ENCODE measurements at regions not wholly inside any gene's neighbourhood (a gene's known extent, or its start where the extent isn't known, plus 50 kb on each side); places are given as distances from the start of the nearest gene placed in this dataset.

DNA sequence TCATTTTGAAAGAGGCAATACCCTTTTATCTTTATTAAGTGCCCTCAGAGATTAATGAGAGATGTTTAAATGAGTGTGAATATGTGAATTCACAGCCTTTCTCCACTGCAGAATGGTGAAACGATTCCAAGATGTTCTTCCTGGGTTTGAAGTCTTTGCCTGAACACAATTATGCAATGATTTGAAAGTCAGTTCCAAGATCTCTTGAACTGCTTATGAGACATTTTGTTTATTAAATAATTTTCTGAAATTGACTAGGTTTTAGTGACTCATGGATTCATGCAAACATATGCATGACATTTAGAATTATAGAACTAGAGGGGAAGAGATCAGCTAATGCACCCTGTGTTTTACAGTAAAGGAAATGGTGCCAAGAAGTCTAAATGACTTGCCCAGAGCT is 118.1 kb upstream of the SLC38A2 start:
- Mint-ChIP-seq H3K27me3 (ENCODE audit: low read depth, poor library complexity) (no peaks in the 10 kb centered on the region), H3K36me3 (ENCODE audit: low read depth) (no peaks in the 10 kb centered on the region), H3K27ac (no peak overlapping the region), H3K4me3 (no peak overlapping the region), H3K9me3 (no peaks in the 10 kb centered on the region), H3K4me1 (peaks cover 11% of the 10 kb centered on the region)
- DNase-seq: no peak
- TF ChIP-seq, protein P1, sequence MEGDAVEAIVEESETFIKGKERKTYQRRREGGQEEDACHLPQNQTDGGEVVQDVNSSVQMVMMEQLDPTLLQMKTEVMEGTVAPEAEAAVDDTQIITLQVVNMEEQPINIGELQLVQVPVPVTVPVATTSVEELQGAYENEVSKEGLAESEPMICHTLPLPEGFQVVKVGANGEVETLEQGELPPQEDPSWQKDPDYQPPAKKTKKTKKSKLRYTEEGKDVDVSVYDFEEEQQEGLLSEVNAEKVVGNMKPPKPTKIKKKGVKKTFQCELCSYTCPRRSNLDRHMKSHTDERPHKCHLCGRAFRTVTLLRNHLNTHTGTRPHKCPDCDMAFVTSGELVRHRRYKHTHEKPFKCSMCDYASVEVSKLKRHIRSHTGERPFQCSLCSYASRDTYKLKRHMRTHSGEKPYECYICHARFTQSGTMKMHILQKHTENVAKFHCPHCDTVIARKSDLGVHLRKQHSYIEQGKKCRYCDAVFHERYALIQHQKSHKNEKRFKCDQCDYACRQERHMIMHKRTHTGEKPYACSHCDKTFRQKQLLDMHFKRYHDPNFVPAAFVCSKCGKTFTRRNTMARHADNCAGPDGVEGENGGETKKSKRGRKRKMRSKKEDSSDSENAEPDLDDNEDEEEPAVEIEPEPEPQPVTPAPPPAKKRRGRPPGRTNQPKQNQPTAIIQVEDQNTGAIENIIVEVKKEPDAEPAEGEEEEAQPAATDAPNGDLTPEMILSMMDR (IDR thresholded peaks at IDR 0.05): no peak

DNA sequence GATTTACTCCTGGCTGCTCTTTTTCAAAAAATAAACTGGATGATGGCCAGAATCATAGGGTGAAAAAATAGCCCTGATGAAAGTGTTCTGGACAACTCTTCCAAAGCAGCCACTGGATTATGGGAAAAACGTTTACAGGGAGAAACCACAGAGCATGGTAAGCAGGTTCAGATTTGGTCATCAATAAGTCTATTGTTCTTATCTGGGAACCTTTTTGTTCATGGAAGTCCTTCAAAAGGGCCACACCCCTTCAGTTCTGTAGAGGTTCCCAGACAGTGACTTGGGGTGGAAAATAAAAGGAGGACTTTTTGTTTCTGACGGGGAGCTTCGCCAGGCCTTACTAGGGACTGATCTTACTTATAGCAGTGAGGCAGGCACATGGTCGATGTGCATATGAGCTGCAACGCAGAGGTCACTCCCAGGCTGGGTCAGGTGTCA is 117.4 kb upstream of the SLC38A2 start:
- peaks cover 13% of the 10 kb centered on the region for H3K4me1 Mint-ChIP-seq
- no peaks in the 10 kb centered on the region for H3K27me3 Mint-ChIP-seq (ENCODE audit: low read depth, poor library complexity)
- H3K9me3 Mint-ChIP-seq: no peaks in the 10 kb centered on the region
- no peak for DNase-seq
- H3K27ac Mint-ChIP-seq: no peak overlapping the region
- no peaks in the 10 kb centered on the region for H3K36me3 Mint-ChIP-seq (ENCODE audit: low read depth)
- H3K4me3 Mint-ChIP-seq: no peak overlapping the region
- TF ChIP-seq, protein P1 (IDR thresholded peaks at IDR 0.05): no peak

DNA sequence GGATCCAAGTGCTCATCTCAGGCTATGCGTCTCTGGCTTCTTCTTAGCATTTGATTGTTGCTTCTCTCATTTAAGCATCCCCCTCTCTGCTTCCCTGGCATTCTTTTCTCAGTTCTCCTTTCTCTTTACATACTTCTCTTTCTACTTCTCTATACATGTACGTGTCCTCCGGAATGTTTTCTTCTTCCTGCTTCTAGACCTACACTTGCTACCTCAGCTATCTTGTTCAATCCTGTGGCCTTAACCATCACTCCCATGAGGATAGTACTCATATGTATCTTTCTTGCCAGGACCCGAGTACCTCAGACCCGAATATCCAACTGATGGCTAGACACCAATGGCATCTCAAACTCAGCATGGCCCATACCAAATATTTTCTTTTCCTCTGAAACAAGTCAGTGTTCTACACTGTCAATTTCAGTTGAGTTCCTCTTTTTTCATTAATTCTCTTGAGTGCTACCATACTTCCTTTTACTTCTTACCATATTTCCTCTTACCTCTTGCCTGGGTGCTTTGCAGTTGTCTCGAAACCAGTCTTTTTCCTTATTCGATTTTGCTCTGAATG is 115.1 kb upstream of the SLC38A2 start:
- no peak overlapping the region for H3K4me3 Mint-ChIP-seq
- H3K27ac Mint-ChIP-seq: no peak overlapping the region
- no peaks in the 10 kb centered on the region for H3K36me3 Mint-ChIP-seq (ENCODE audit: low read depth)
- DNase-seq: no peak
- no peaks in the 10 kb centered on the region for H3K9me3 Mint-ChIP-seq
- TF ChIP-seq, protein P1 (IDR thresholded peaks at IDR 0.05): no peak
- H3K4me1 Mint-ChIP-seq: peaks cover 19% of the 10 kb centered on the region
- no peaks in the 10 kb centered on the region for H3K27me3 Mint-ChIP-seq (ENCODE audit: low read depth, poor library complexity)

DNA sequence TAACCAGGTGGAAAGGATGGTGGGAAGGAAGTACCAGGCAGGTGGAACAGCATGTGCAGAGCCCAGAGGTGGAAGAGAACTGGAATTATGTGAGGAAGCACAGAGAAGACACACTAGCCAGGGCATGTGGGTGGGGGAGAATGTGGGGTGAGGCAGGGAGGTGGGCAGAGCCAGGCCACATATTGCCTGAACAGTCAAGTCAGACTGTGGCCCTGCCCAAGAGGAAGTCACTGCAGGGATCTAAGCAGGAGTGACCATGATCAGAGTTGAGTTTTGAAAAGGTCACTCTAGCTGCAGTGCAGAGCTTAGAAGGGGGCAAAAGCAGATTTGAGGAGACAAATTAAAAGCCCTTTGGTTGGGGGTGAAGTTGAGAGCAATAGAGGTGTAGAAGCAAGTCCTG is 114.0 kb upstream of the SLC38A2 start:
- peaks cover 18% of the 10 kb centered on the region for H3K4me1 Mint-ChIP-seq
- no peaks in the 10 kb centered on the region for H3K36me3 Mint-ChIP-seq (ENCODE audit: low read depth)
- no peaks in the 10 kb centered on the region for H3K9me3 Mint-ChIP-seq
- TF ChIP-seq, protein P1 (IDR thresholded peaks at IDR 0.05): no peak
- no peak overlapping the region for H3K27ac Mint-ChIP-seq
- no peak overlapping the region for H3K4me3 Mint-ChIP-seq
- DNase-seq: no peak
- no peaks in the 10 kb centered on the region for H3K27me3 Mint-ChIP-seq (ENCODE audit: low read depth, poor library complexity)

DNA sequence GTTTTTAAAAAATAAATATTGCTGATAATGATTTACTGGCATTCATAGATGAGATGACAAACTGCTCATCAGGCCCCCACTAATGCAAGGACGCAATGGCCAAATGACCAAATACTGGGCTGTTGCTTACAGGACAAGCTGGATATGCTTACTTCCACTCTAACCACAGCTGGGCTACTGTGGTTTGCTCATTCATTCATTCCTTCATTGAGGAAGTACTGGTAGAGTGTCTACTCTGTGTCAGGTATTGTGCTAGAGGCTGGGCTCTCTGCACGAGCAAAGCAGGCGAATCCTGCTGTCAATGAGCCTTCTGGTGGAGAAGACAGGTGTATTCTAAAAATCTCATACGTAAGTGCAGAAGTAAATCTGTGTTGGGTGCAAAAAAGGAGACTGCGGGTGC is 113.3 kb upstream of the SLC38A2 start:
- H3K27me3 Mint-ChIP-seq (ENCODE audit: low read depth, poor library complexity): no peaks in the 10 kb centered on the region
- no peak for DNase-seq
- peaks cover 18% of the 10 kb centered on the region for H3K4me1 Mint-ChIP-seq
- H3K4me3 Mint-ChIP-seq: no peak overlapping the region
- TF ChIP-seq, protein P1 (IDR thresholded peaks at IDR 0.05): no peak
- no peaks in the 10 kb centered on the region for H3K36me3 Mint-ChIP-seq (ENCODE audit: low read depth)
- no peak overlapping the region for H3K27ac Mint-ChIP-seq
- H3K9me3 Mint-ChIP-seq: no peaks in the 10 kb centered on the region

DNA sequence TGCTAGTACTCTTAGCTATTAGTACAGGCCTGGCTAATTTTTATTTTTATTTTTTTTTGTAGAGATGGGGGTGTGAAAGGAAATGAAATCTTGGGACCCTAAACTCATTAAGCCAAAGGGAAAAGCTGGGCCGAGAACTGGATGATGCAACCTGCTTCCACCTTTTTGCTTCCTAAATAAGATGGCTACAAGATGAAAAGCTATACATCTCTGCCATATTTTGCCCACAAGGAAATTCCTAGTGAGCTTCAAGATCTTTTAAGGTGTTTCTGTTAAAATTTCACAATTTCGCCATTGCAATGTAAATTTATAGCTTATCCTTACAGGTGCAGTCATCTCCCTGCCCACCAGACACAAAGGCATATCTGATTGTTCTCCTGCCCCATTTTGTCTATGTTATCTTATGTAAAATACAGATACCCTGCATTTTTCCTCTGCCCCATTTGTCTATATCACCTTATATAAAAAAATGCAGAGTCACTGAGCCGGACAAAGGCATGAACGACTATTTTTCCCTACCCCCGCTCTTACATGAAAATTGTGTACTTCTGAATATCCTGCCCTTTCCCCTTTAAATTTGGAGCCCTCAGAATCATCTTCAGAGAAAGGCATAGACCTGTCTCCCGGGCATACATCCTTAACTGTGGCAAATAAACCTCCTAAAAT is 112.0 kb upstream of the SLC38A2 start:
- Mint-ChIP-seq H3K9me3 (no peaks in the 10 kb centered on the region), H3K27me3 (ENCODE audit: low read depth, poor library complexity) (no peaks in the 10 kb centered on the region), H3K27ac (peak overlapping the region; percentile 6), H3K36me3 (ENCODE audit: low read depth) (no peaks in the 10 kb centered on the region), H3K4me1 (peaks cover 18% of the 10 kb centered on the region), H3K4me3 (no peak overlapping the region)
- DNase-seq: no peak
- TF ChIP-seq, protein P1 (IDR thresholded peaks at IDR 0.05): no peak

Data from nephron progenitor cell (in vitro differentiated cells).